Tibial nerve (tissue), 4 donors: ENCODE measurements at regions not wholly inside any gene's neighbourhood (a gene's known extent, or its start where the extent isn't known, plus 50 kb on each side); places are given as distances from the start of the nearest gene placed in this dataset.

Experiments used
- DNase-seq, 2 donors: peaks; one replicate each; pipeline ENCODE4 v3.0.0-alpha.2; 2019; ENCODE audit warnings: low spot score in 2 of 2
- H3K27ac ChIP-seq, 4 donors: fragments of 200-600 bp; sonication (generic) in 3 of 4; one replicate each; pipeline ENCODE4 v1.5.1; 2017 to 2019; ENCODE audit warnings: mild to moderate bottlenecking in 1 of 4
- H3K27me3 ChIP-seq, 2 donors: fragments of 200-600 bp; sonication (generic) in 1 of 2; one replicate each; pipeline versions ENCODE4 v1.5.1 to v1.6.0; 2017 to 2019
- H3K36me3 ChIP-seq, 3 donors: fragments of 200-600 bp; sonication (generic); one replicate each; pipeline ENCODE4 v1.5.1; 2018 to 2019
- H3K4me1 ChIP-seq, 4 donors: fragments of 200-600 bp; sonication (generic) in 3 of 4; one replicate each; pipeline ENCODE4 v1.5.1; 2017 to 2019
- H3K4me3 ChIP-seq, 4 donors: fragments of 200-600 bp; sonication (generic) in 3 of 4; one replicate each; pipeline ENCODE4 v1.5.1; 2017 to 2019; ENCODE audit warnings: mild to moderate bottlenecking in 1 of 4, moderate library complexity in 1 of 4
- H3K9me3 ChIP-seq, 4 donors: fragments of 200-600 bp; sonication (generic) in 3 of 4; one replicate each; pipeline ENCODE4 v1.5.1; 2017 to 2019
- CTCF ChIP-seq, 5 experiments: fragments of 200-600 bp in 3 of 5; fragments of 450-650 bp in 2 of 5; sonication (generic) in 3 of 5; IDR thresholded peaks; one replicate each; pipeline ENCODE4 v1.5.1; 2016 to 2019; ENCODE audit warnings: antibody characterized with exemption in 5 of 5, mild to moderate bottlenecking in 3 of 5, moderate library complexity in 2 of 5
- EP300 ChIP-seq, 2 donors: sonication (generic); formaldehyde crosslinking; IDR thresholded peaks; one replicate each; pipeline ENCODE4 v1.6.1; 2017; ENCODE audit warnings: antibody characterized with exemption in 2 of 2, mild to moderate bottlenecking in 1 of 2
- POLR2A ChIP-seq, 2 donors: fragments of 450-650 bp; IDR thresholded peaks; one replicate each; pipeline ENCODE4 v1.6.1; 2017; ENCODE audit warnings: antibody characterized with exemption in 2 of 2, mild to moderate bottlenecking in 2 of 2, moderate library complexity in 2 of 2
- whole genome bisulfite sequencing, 2 donors: methylation state at CpG; one replicate each; pipeline ENCODE4 v1.1.5; 2018; 5-methylcytosine and 5-hydroxymethylcytosine counted together

GRCh38 chr16:62889097-62889496 lies 852.9 kb upstream of the CDH8 start:
- no peak for DNase-seq
- Histone ChIP-seq H3K36me3 (no peaks in the 10 kb centered on the region), H3K4me1 (no peaks in the 10 kb centered on the region), H3K4me3 (no peak overlapping the region), H3K9me3 (peaks cover 0 to 6% (median 0%) of the 10 kb centered on the region in 4 donors), H3K27ac (no peak overlapping the region), H3K27me3 (no peaks in the 10 kb centered on the region)
- no peak for TF ChIP-seq CTCF (IDR thresholded peaks at IDR 0.05)
- no peak for TF ChIP-seq EP300 (IDR thresholded peaks at IDR 0.05)
- no peak for TF ChIP-seq POLR2A (IDR thresholded peaks at IDR 0.05)
- 99% methylated on average over 2 of the region's 2 CpGs for WGBS, 2 donors

GRCh38 chr16:62883509-62883908 lies 847.3 kb upstream of the CDH8 start:
- Histone ChIP-seq H3K4me1 (no peaks in the 10 kb centered on the region), H3K4me3 (no peak overlapping the region), H3K9me3 (no peaks in the 10 kb centered on the region), H3K27ac (no peak overlapping the region), H3K36me3 (no peaks in the 10 kb centered on the region), H3K27me3 (no peaks in the 10 kb centered on the region)
- TF ChIP-seq POLR2A (IDR thresholded peaks at IDR 0.05) (no peak), CTCF (IDR thresholded peaks at IDR 0.05) (no peak), EP300 (IDR thresholded peaks at IDR 0.05) (no peak)
- WGBS, 2 donors = 31 to 48% methylated on average over 5 of the region's 5 CpGs
- DNase-seq = no peak

GRCh38 chr16:62882552-62883221 lies 846.4 kb upstream of the CDH8 start:
- H3K27me3 ChIP-seq = no peaks in the 10 kb centered on the region
- H3K4me3 ChIP-seq = no peak overlapping the region
- DNase-seq = no peak
- 76 to 80% methylated on average over 5 of the region's 5 CpGs for WGBS, 2 donors
- H3K4me1 ChIP-seq = no peaks in the 10 kb centered on the region
- no peaks in the 10 kb centered on the region for H3K36me3 ChIP-seq
- no peaks in the 10 kb centered on the region for H3K9me3 ChIP-seq
- no peak overlapping the region for H3K27ac ChIP-seq
- TF ChIP-seq CTCF (IDR thresholded peaks at IDR 0.05) (no peak), POLR2A (IDR thresholded peaks at IDR 0.05) (no peak), EP300 (IDR thresholded peaks at IDR 0.05) (no peak)

- Histone ChIP-seq H3K27me3 (no peaks in the 10 kb centered on the region), H3K9me3 (no peaks in the 10 kb centered on the region), H3K27ac (no peak overlapping the region), H3K4me1 (no peaks in the 10 kb centered on the region), H3K4me3 (no peak overlapping the region), H3K36me3 (no peaks in the 10 kb centered on the region)
- whole genome bisulfite sequencing, 2 donors = 84 to 88% methylated on average over 1 of the region's 1 CpG
- TF ChIP-seq CTCF (IDR thresholded peaks at IDR 0.05) (no peak), POLR2A (IDR thresholded peaks at IDR 0.05) (no peak), EP300 (IDR thresholded peaks at IDR 0.05) (no peak)
- no peak for DNase-seq
Measured at GRCh38 chr16:62876133-62876532, 839.9 kb upstream of the CDH8 start.

DNA sequence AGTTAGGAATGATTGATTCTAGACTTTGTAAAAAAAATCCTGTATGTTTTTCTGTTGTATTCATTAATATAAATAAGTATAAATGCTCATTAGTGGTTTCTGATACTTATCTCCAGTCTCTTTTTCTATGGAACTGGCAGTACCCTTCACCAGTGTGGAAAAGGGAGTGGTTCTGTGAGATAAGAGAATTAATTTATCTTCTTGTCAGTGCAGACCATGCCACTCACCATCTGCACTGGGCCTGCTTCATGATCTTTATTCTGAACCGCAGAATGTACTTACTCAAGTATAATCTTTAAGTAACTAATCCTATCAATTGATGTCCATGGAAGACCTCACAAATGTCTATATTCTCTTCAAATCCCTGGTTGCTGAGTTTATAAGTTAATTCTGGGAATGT lies 836.1 kb upstream of the CDH8 start:
- H3K4me1 ChIP-seq = no peaks in the 10 kb centered on the region

More for the DNA sequence above, 836.1 kb upstream of the CDH8 start:
- no peak for DNase-seq
- 94 to 95% methylated on average over 1 of the region's 1 CpG for WGBS, 2 donors
- Histone ChIP-seq H3K27ac (no peak overlapping the region), H3K27me3 (no peaks in the 10 kb centered on the region), H3K4me3 (no peak overlapping the region), H3K36me3 (no peaks in the 10 kb centered on the region), H3K9me3 (no peaks in the 10 kb centered on the region)
- TF ChIP-seq CTCF (IDR thresholded peaks at IDR 0.05) (no peak), POLR2A (IDR thresholded peaks at IDR 0.05) (no peak), EP300 (IDR thresholded peaks at IDR 0.05) (no peak)
